ENCODE measurements at regions not wholly inside any gene's neighbourhood (a gene's known extent, or its start where the extent isn't known, plus 50 kb on each side); places are given as distances from the start of the nearest gene placed in this dataset.

DNA sequence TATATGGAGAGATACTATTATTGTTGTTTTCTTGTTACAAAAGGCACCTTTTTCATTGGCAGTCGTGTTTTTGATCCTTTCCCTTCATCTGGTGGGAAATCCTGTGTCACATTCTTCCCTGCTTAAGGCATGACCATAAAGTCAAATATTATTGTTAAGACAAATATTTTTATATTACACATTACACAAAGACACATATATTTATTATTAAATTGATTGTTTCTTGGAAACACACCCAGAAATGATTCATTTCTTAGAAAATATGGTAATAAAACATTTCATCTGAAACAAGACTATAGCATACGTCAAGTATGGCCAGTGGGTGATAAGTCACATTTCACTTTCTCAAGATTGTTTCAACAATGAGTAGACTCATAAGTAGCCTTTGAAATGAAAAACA is 77.3 kb downstream of the KCTD12 start:
- Histone ChIP-seq H3K9me2 (no peaks in the 10 kb centered on the region), H3K9me3 (no peaks in the 10 kb centered on the region), H3K36me3 (replicated peaks in 1 of 2; ENCODE audit: control insufficient read depth in 1 of 2, insufficient read depth in 2 of 2, low read length in 1 of 2) (no peaks in the 10 kb centered on the region), H3K79me2 (ENCODE audit: insufficient read depth) (no peaks in the 10 kb centered on the region), H3K27me3 (ENCODE audit: insufficient read depth) (no peaks in the 10 kb centered on the region), H3F3A (replicated peaks; ENCODE audit: insufficient read depth) (no peaks in the 10 kb centered on the region), H3K4me1 (ENCODE audit: control insufficient read depth in 1 of 2, insufficient read depth in 2 of 2, low read depth in 1 of 2, low read length in 1 of 2) (peaks cover 0 to 30% of the 10 kb centered on the region in 2 experiments; a peak in 2 of 4 replicates), H3K4me3 (ENCODE audit: low read depth in 2 of 2, low read length in 1 of 2) (no peak overlapping the region), H2AFZ (ENCODE audit: low read depth) (no peak overlapping the region), H3K27ac (ENCODE audit: low read depth in 2 of 2, low read length in 1 of 2) (no peak overlapping the region), H4K20me1 (ENCODE audit: insufficient read depth) (no peaks in the 10 kb centered on the region), H3K9ac (no peak overlapping the region), H3K4me2 (no peak overlapping the region)
- DNase-seq: no peak
- WGBS (ENCODE audit: low lambda C conversion rate): 43% methylated on average over 2 of the region's 2 CpGs
- POLR2A ChIA-PET: no interaction called here
- no peak for TF ChIP-seq RAD21 (IDR thresholded peaks at IDR 0.05; ENCODE audit: low read length)
- no peak for TF ChIP-seq JUND (IDR thresholded peaks at IDR 0.05)
- no peak for TF ChIP-seq EP300 (IDR thresholded peaks at IDR 0.05; ENCODE audit: borderline replicate concordance in 1 of 2, low read depth in 1 of 2, low read length in 1 of 2)
- no peak for TF ChIP-seq RCOR1 (IDR thresholded peaks at IDR 0.05; ENCODE audit: low read length)
- TF ChIP-seq, protein P1, sequence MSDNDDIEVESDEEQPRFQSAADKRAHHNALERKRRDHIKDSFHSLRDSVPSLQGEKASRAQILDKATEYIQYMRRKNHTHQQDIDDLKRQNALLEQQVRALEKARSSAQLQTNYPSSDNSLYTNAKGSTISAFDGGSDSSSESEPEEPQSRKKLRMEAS (IDR thresholded peaks at IDR 0.05; ENCODE audit: low read depth): no peak
- no peak for TF ChIP-seq TEAD4 (IDR thresholded peaks at IDR 0.05; ENCODE audit: borderline replicate concordance, insufficient read depth)
- no peak for TF ChIP-seq MEF2A (IDR thresholded peaks at IDR 0.05; ENCODE audit: borderline replicate concordance, low read depth)
- TF ChIP-seq, protein P2, sequence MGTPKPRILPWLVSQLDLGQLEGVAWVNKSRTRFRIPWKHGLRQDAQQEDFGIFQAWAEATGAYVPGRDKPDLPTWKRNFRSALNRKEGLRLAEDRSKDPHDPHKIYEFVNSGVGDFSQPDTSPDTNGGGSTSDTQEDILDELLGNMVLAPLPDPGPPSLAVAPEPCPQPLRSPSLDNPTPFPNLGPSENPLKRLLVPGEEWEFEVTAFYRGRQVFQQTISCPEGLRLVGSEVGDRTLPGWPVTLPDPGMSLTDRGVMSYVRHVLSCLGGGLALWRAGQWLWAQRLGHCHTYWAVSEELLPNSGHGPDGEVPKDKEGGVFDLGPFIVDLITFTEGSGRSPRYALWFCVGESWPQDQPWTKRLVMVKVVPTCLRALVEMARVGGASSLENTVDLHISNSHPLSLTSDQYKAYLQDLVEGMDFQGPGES (IDR thresholded peaks at IDR 0.05; ENCODE audit: low read depth, low read length): no peak
- TF ChIP-seq GATA2 (CRISPR knock-in tag; IDR thresholded peaks at IDR 0.05): no peak
- no peak for TF ChIP-seq GABPA (IDR thresholded peaks at IDR 0.05; ENCODE audit: low read depth)
- CTCF ChIA-PET: no interaction called here

DNA sequence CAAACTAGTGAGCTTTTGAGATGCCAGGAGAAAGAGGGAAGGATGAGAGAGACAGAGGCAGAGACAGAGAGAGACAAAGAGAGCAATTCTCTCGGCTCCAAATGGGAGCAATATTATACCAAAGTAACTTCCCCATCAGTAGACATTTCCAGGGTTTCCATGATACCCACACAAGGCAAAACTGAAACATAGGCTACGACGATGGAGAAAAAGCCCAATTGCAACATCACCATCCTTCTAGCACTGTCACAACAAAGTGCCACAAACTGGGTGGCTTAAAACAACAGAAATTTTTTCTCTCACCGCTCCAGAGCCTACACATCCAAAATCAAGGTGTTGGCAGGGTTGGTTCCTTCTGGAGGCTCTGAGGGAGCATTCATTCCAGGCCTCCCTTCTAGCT is 81.4 kb downstream of the KCTD12 start:
- Histone ChIP-seq H3K79me2 (ENCODE audit: insufficient read depth) (no peaks in the 10 kb centered on the region), H3K9ac (no peak overlapping the region), H4K20me1 (ENCODE audit: insufficient read depth) (no peaks in the 10 kb centered on the region), H3K27me3 (ENCODE audit: insufficient read depth) (no peaks in the 10 kb centered on the region), H3K4me2 (no peak overlapping the region), H3K36me3 (replicated peaks in 1 of 2; ENCODE audit: control insufficient read depth in 1 of 2, insufficient read depth in 2 of 2, low read length in 1 of 2) (no peaks in the 10 kb centered on the region), H3K4me1 (ENCODE audit: control insufficient read depth in 1 of 2, insufficient read depth in 2 of 2, low read depth in 1 of 2, low read length in 1 of 2) (peaks cover 0 to 7% of the 10 kb centered on the region in 2 experiments; a peak in 2 of 4 replicates), H2AFZ (ENCODE audit: low read depth) (no peak overlapping the region), H3K9me3 (no peaks in the 10 kb centered on the region), H3K4me3 (ENCODE audit: low read depth in 2 of 2, low read length in 1 of 2) (no peak overlapping the region), H3K9me2 (no peaks in the 10 kb centered on the region), H3F3A (replicated peaks; ENCODE audit: insufficient read depth) (no peaks in the 10 kb centered on the region), H3K27ac (ENCODE audit: low read depth in 2 of 2, low read length in 1 of 2) (no peak overlapping the region)
- DNase-seq: no peak
- POLR2A ChIA-PET: no interaction called here
- 82% methylated on average over 4 of the region's 4 CpGs for WGBS (ENCODE audit: low lambda C conversion rate)
- CTCF ChIA-PET: no interaction called here
- no peak for TF ChIP-seq FOXM1 (IDR thresholded peaks at IDR 0.05; ENCODE audit: low read depth)
- no peak for TF ChIP-seq GABPA (IDR thresholded peaks at IDR 0.05; ENCODE audit: low read depth)
- no peak for TF ChIP-seq SMC3 (IDR thresholded peaks at IDR 0.05; ENCODE audit: low read depth, low read length)
- no peak for TF ChIP-seq GATA2 (CRISPR knock-in tag; IDR thresholded peaks at IDR 0.05)

DNA sequence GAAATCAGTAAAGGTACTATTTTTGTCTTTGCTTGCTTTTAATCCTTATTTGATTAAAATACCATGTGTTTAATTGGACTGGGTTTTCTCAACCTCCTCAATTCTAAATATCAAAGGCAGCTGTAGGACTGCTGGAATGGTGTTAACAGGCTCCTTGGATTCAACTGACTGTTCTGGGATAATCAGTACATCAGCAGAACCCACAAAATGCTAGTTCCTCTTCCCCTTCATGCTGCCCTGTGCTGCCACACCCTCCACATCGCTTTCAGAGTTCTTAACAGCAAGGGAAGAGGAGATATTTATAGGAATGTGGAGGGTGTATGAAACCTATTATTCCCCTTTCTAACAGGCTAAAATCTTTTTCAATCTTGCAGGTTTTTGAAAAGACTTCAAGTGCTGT is 82.4 kb downstream of the KCTD12 start:
- no peak overlapping the region for H3K4me2 ChIP-seq
- H2AFZ ChIP-seq (ENCODE audit: low read depth): no peak overlapping the region
- no peaks in the 10 kb centered on the region for H3F3A ChIP-seq (replicated peaks; ENCODE audit: insufficient read depth)
- TF ChIP-seq RCOR1 (IDR thresholded peaks at IDR 0.05; ENCODE audit: low read length) (0 out of 2 replicates have a peak, but pooled peaks have one; percentile 24), YY1 (IDR thresholded peaks at IDR 0.05; ENCODE audit: low read depth) (no peak), MEF2A (IDR thresholded peaks at IDR 0.05; ENCODE audit: borderline replicate concordance, low read depth) (no peak), GATA2 (CRISPR knock-in tag; IDR thresholded peaks at IDR 0.05) (0 out of 2 replicates have a peak, but pooled peaks have one; percentile 7)
- H3K36me3 ChIP-seq (replicated peaks in 1 of 2; ENCODE audit: control insufficient read depth in 1 of 2, insufficient read depth in 2 of 2, low read length in 1 of 2): no peaks in the 10 kb centered on the region
- no peak overlapping the region for H3K4me3 ChIP-seq (ENCODE audit: low read depth in 2 of 2, low read length in 1 of 2)
- POLR2A ChIA-PET: no interaction called here
- 70% methylated on average over 1 of the region's 1 CpG for WGBS (ENCODE audit: low lambda C conversion rate)
- H3K79me2 ChIP-seq (ENCODE audit: insufficient read depth): no peaks in the 10 kb centered on the region
- no peak overlapping the region for H3K9ac ChIP-seq
- CTCF ChIA-PET: no interaction called here
- H4K20me1 ChIP-seq (ENCODE audit: insufficient read depth): no peaks in the 10 kb centered on the region
- H3K27ac ChIP-seq (ENCODE audit: low read depth in 2 of 2, low read length in 1 of 2): peak overlapping the region in 1 of 2 experiments; percentile 45; a peak in 1 of 4 replicates
- H3K4me1 ChIP-seq (ENCODE audit: control insufficient read depth in 1 of 2, insufficient read depth in 2 of 2, low read depth in 1 of 2, low read length in 1 of 2): peaks cover 0 to 7% of the 10 kb centered on the region in 2 experiments; a peak in 2 of 4 replicates
- no peaks in the 10 kb centered on the region for H3K9me2 ChIP-seq
- H3K9me3 ChIP-seq: no peaks in the 10 kb centered on the region
- DNase-seq: no peak
- no peaks in the 10 kb centered on the region for H3K27me3 ChIP-seq (ENCODE audit: insufficient read depth)
